PC-9 (cell line): ENCODE measurements at regions not wholly inside any gene's neighbourhood (a gene's known extent, or its start where the extent isn't known, plus 50 kb on each side); places are given as distances from the start of the nearest gene placed in this dataset.

Source experiments
- BruUV-seq: library from RNA; stranded (reverse); fragments of 400-500 nt; replicated peaks from 2 replicates; lab custom pipeline; 2021; lab: Mats Ljungman, UMichigan
- CTCF ChIA-PET: fragments of 300-600 bp; sonication (Branson Sonifier 250); formaldehyde crosslinking; loops from one replicate; lab custom pipeline; 2022; ENCODE audit warnings: antibody characterized with exemption; lab: Charles Lee
- POLR2A ChIA-PET: fragments of 300-600 bp; sonication (Branson Sonifier 250); formaldehyde crosslinking; loops from one replicate; lab custom pipeline; 2022; ENCODE audit warnings: antibody characterized with exemption; ENCODE audit not compliant: unreplicated experiment; lab: Charles Lee
- DNase-seq, 2 experiments: peaks; one replicate each; pipeline versions ENCODE4 v3.0.0 to v3.0.0-alpha.2; 2015 to 2022; ENCODE audit warnings: mixed read lengths in 1 of 2
- H2AFZ ChIP-seq: fragments of 200-600 bp; sonication (generic); 2 replicates; pipeline ENCODE4 v1.8.1; 2017; ENCODE audit warnings: antibody characterized with exemption
- H3F3A ChIP-seq: fragments of 200-600 bp; sonication (generic); 2 replicates; pipeline ENCODE4 v1.8.1; 2017; ENCODE audit warnings: antibody characterized with exemption, mild to moderate bottlenecking, low read depth; ENCODE audit not compliant: insufficient read depth
- H3K27ac ChIP-seq: fragments of 200-600 bp; sonication (generic); 2 replicates; pipeline ENCODE4 v1.6.1; 2016; ENCODE audit warnings: mixed run types
- H3K27me3 ChIP-seq: fragments of 200-600 bp; sonication (generic); 2 replicates; pipeline ENCODE4 v1.6.1; 2016; ENCODE audit warnings: low read depth, mixed run types; ENCODE audit not compliant: insufficient read depth
- H3K36me3 ChIP-seq: fragments of 200-600 bp; sonication (generic); 2 replicates; pipeline ENCODE4 v1.6.1; 2016; ENCODE audit warnings: low read depth, mixed run types
- H3K4me1 ChIP-seq: fragments of 200-600 bp; sonication (generic); replicated peaks from 2 replicates; pipeline ENCODE4 v1.6.1; 2016; ENCODE audit warnings: mixed run types; ENCODE audit not compliant: insufficient read depth
- H3K4me2 ChIP-seq: fragments of 200-600 bp; sonication (generic); 2 replicates; pipeline ENCODE4 v1.6.1; 2017; ENCODE audit warnings: mixed run types
- H3K4me3 ChIP-seq: fragments of 200-600 bp; sonication (generic); 2 replicates; pipeline ENCODE4 v1.6.1; 2016; ENCODE audit warnings: mixed run types
- H3K79me2 ChIP-seq: fragments of 200-600 bp; sonication (generic); 2 replicates; pipeline ENCODE4 v1.6.1; 2017; ENCODE audit warnings: low read depth, mixed run types
- H3K9me2 ChIP-seq: fragments of 200-600 bp; sonication (generic); 2 replicates; pipeline ENCODE4 v1.8.1; 2017; ENCODE audit warnings: mild to moderate bottlenecking; ENCODE audit not compliant: insufficient read depth
- H3K9me3 ChIP-seq: fragments of 200-600 bp; sonication (generic); 2 replicates; pipeline ENCODE4 v1.8.1; 2016; ENCODE audit warnings: low read depth; ENCODE audit not compliant: insufficient read depth
- H4K20me1 ChIP-seq: fragments of 200-600 bp; sonication (generic); 2 replicates; pipeline ENCODE4 v1.8.1; 2017; ENCODE audit not compliant: insufficient read depth
- EZH2 ChIP-seq: fragments of 200-600 bp; sonication (generic); IDR thresholded peaks from 2 replicates; pipeline ENCODE4 v1.8.0; 2017; ENCODE audit warnings: antibody characterized with exemption, low read depth
- intact Hi-C: fragments of 100-400 bp; cut with micrococcal nuclease; formaldehyde crosslinking; loops from one replicate; pipeline ENCODE4 v1.10.0; 2022; ENCODE audit not compliant: unreplicated experiment
- TF ChIP-seq, protein P1 (sequence below): fragments of 200-600 bp; sonication (generic); conservative IDR thresholded peaks from 2 replicates; pipeline ENCODE4 v1.6.1; 2017; ENCODE audit warnings: mixed run types, antibody characterized with exemption, mild to moderate bottlenecking, moderate library complexity

DNA sequence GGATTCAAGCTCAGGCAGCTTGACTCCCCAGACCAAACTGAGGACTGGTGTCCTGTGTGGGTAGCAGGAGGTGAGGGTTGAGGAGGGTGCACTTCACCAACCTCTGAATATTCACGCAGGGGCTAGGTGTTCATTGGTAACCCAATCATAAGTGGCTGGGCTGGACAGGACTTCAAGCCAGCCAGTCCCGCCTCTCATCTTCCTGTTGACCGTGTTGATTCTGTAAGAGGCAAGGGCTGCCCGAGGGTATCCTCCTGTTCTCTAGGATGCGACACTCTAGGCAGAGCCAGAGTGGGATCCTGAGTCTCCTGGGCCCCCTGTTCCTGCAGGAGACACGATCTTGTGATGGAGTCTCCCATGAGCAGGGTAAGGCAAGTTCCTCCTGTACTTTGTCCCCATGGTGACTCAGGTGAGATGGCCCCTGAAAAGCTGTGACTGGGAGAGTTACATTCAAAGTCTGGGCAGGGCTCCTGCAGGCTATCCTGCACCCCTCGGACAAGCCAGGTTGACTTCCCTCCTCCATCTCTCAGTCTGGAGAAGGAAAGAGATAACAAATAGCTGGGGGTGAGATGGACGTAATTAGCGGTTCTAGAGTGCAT is 58.1 kb upstream of the POMGNT2 start:
- Histone ChIP-seq H3K4me3 (no peak overlapping the region), H3K79me2 (no peaks in the 10 kb centered on the region), H3K4me2 (no peak overlapping the region), H3K4me1 (no peaks in the 10 kb centered on the region), H3F3A (no peaks in the 10 kb centered on the region), H3K27me3 (no peaks in the 10 kb centered on the region), H3K36me3 (no peaks in the 10 kb centered on the region), H3K9me3 (peaks cover 4% of the 10 kb centered on the region; the same call in 1 of the 2 replicates), H2AFZ (no peak overlapping the region), H3K9me2 (no peaks in the 10 kb centered on the region), H4K20me1 (no peaks in the 10 kb centered on the region), H3K27ac (no peak overlapping the region)
- no TSS peak for BruUV-seq
- ChIA-PET POLR2A (no interaction called here), CTCF (interaction anchor here (0.9 kb wide), 1 partner anchor 1072 kb away, joined by 3 read pairs; no protein-coding TSS in a partner anchor)
- DNase-seq, result no peak
- intact Hi-C loops, result loop anchor here (2.0 kb wide), 1 partner anchor 215 kb away; no protein-coding TSS in a partner anchor
- TF ChIP-seq, protein P1, sequence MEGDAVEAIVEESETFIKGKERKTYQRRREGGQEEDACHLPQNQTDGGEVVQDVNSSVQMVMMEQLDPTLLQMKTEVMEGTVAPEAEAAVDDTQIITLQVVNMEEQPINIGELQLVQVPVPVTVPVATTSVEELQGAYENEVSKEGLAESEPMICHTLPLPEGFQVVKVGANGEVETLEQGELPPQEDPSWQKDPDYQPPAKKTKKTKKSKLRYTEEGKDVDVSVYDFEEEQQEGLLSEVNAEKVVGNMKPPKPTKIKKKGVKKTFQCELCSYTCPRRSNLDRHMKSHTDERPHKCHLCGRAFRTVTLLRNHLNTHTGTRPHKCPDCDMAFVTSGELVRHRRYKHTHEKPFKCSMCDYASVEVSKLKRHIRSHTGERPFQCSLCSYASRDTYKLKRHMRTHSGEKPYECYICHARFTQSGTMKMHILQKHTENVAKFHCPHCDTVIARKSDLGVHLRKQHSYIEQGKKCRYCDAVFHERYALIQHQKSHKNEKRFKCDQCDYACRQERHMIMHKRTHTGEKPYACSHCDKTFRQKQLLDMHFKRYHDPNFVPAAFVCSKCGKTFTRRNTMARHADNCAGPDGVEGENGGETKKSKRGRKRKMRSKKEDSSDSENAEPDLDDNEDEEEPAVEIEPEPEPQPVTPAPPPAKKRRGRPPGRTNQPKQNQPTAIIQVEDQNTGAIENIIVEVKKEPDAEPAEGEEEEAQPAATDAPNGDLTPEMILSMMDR, result no peak
- TF ChIP-seq EZH2, result no peak

DNA sequence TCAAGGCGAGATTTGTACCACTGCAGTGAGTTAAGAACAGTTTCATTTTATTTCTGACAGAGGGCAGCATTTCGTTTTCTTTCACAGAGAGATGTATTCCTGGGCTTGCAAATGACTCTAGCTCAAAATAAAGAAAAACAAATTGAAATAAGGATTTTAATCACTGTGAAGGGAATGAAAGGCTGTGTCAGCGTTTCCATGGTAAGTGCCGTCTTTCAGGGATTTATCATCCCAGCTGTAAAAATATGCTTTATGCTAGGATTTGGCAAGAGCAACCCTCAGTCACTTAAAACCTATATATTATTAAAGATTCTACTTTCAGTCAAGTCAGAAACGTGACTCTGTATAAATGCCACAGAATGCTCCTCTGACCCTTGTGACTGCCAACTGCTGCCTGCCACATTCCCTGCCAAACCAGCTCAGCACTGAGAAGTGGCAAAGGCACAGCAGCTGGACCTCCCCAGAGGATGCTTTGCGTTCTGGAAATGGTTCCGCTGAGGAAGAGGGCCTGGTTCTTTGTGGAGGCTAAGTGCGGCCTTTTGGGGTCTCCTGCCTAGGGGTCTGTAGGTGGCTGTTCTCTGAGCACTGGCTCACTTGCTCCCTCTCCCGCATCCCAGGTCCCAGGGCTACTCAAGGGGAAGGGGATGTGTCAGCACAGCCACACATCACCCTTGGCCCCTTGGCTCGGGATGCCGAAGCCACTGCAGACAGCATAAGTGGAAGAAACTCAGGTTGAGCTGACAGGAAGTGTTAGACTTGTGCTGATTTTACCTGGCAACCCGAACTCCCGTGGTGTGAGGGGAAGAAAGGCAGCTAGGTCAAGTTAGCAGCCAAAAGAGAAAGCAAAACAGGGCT is 56.6 kb upstream of the POMGNT2 start:
- no peaks in the 10 kb centered on the region for H3K27me3 ChIP-seq
- ChIA-PET CTCF (interaction anchor here (0.6 to 1.0 kb wide), 4 partner anchors 50 to 375 kb away, joined by 3 to 10 read pairs (median 3); no protein-coding TSS in a partner anchor), POLR2A (interaction anchor here (0.6 to 0.7 kb wide), 2 partner anchors 689 to 1175 kb away, joined by 3 to 10 read pairs; no protein-coding TSS in a partner anchor)
- H3K4me3 ChIP-seq, result no peak overlapping the region
- no peak for DNase-seq
- no peak overlapping the region for H3K27ac ChIP-seq
- H2AFZ ChIP-seq, result no peak overlapping the region
- no peaks in the 10 kb centered on the region for H3K4me1 ChIP-seq
- H3K79me2 ChIP-seq, result no peaks in the 10 kb centered on the region
- no peak for TF ChIP-seq EZH2
- TF ChIP-seq, protein P1, result peak; percentile 52
- BruUV-seq, result no TSS peak
- H3K9me3 ChIP-seq, result peaks cover 4% of the 10 kb centered on the region; the same call in 1 of the 2 replicates
- no peaks in the 10 kb centered on the region for H3F3A ChIP-seq
- H3K4me2 ChIP-seq, result no peak overlapping the region
- no peaks in the 10 kb centered on the region for H3K36me3 ChIP-seq
- intact Hi-C loops, result loop anchor here (2.0 kb wide), 1 partner anchor 216 kb away; no protein-coding TSS in a partner anchor
- no peaks in the 10 kb centered on the region for H3K9me2 ChIP-seq
- no peaks in the 10 kb centered on the region for H4K20me1 ChIP-seq

DNA sequence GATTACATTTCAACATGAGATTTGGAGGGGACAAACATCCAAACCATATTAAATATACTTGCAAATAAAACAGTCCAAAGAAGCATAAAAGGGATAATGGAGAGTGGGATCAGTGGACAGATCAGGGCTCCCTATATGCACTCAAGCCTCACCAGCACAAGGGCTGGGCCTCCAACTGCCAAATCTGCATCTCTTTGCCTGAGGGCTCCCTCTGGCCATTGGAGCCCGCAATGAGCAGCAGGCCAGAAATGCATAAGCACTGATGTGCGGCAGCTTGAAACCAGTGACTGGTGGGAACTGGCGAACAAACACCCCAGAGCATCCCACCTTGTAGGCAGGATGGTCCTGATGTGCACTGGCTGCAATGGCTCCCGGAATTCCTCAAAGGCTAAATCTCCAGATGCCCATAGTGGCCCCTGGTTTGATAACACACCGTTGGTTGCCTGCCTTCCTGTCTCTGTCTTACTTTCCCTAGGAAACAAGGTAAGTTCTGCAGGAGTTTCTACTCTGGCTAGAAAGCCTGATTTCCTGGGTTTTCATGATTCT is 55.9 kb upstream of the POMGNT2 start:
- Histone ChIP-seq H3K4me3 (no peak overlapping the region), H4K20me1 (no peaks in the 10 kb centered on the region), H3K9me2 (no peaks in the 10 kb centered on the region), H2AFZ (no peak overlapping the region), H3K79me2 (no peaks in the 10 kb centered on the region), H3K4me2 (no peak overlapping the region), H3K9me3 (peaks cover 4% of the 10 kb centered on the region; the same call in 1 of the 2 replicates), H3K27me3 (no peaks in the 10 kb centered on the region), H3K4me1 (no peaks in the 10 kb centered on the region), H3F3A (no peaks in the 10 kb centered on the region), H3K27ac (no peak overlapping the region), H3K36me3 (no peaks in the 10 kb centered on the region)
- POLR2A ChIA-PET, result interaction anchor here (0.6 to 0.7 kb wide), 2 partner anchors 690 to 1176 kb away, joined by 3 to 10 read pairs; no protein-coding TSS in a partner anchor
- TF ChIP-seq, protein P1, result no peak
- no peak for TF ChIP-seq EZH2
- no TSS peak for BruUV-seq
- intact Hi-C loops, result loop anchor here (2.0 kb wide), 1 partner anchor 217 kb away; no protein-coding TSS in a partner anchor
- no peak for DNase-seq
- CTCF ChIA-PET, result interaction anchor here (0.6 to 1.0 kb wide), 2 partner anchors 129 to 375 kb away, joined by 3 read pairs; no protein-coding TSS in a partner anchor
